Caco-2 (cell line): ENCODE measurements at regions not wholly inside any gene's neighbourhood (a gene's known extent, or its start where the extent isn't known, plus 50 kb on each side); places are given as distances from the start of the nearest gene placed in this dataset.

Experiments
- BruUV-seq: library from RNA; stranded (reverse); fragments of 400-500 nt; replicated peaks from 2 replicates; lab custom pipeline; 2021; lab: Mats Ljungman, UMichigan
- CTCF ChIA-PET: fragments of 300-600 bp; sonication (Branson Sonifier 250); formaldehyde crosslinking; loops from one replicate; lab custom pipeline; 2022; ENCODE audit warnings: antibody characterized with exemption; lab: Charles Lee
- POLR2A ChIA-PET: fragments of 300-600 bp; sonication (Branson Sonifier 250); formaldehyde crosslinking; loops from one replicate; lab custom pipeline; 2022; ENCODE audit warnings: antibody characterized with exemption; lab: Charles Lee
- DNase-seq, 2 experiments: peaks; one replicate each; pipeline versions ENCODE4 v3.0.0 to v3.0.0-alpha.2; 2020 to 2022
- H3K27me3 ChIP-seq: replicated peaks from 2 replicates; pipeline ENCODE4 v1.6.0; 2011; ENCODE audit warnings: low read length; ENCODE audit not compliant: control insufficient read depth, insufficient read depth
- H3K36me3 ChIP-seq: 2 replicates; pipeline ENCODE4 v1.5.1; 2011; ENCODE audit warnings: low read length; ENCODE audit not compliant: control insufficient read depth, insufficient read depth
- H3K4me1 ChIP-seq: fragments of 250-450 bp; sonication (Bioruptor Pico); 2 replicates; pipeline ENCODE4 v1.5.1; 2020; ENCODE audit warnings: mild to moderate bottlenecking
- H3K4me3 ChIP-seq: 2 replicates; pipeline ENCODE4 v1.5.1; 2011; ENCODE audit warnings: low read depth, mild to moderate bottlenecking, control low read depth, low read length
- H3K9me3 ChIP-seq: fragments of 250-450 bp; sonication (Bioruptor Pico); 2 replicates; pipeline ENCODE4 v1.5.1; 2020; ENCODE audit warnings: mild to moderate bottlenecking, moderate library complexity
- H3K27ac Mint-ChIP-seq: one replicate; pipeline ENCODE4 v1.8.0; 2022; ENCODE audit warnings: mixed read lengths; ENCODE audit not compliant: unreplicated experiment
- H3K27me3 Mint-ChIP-seq: one replicate; pipeline ENCODE4 v1.8.0; 2022; ENCODE audit warnings: mixed read lengths; ENCODE audit not compliant: insufficient read depth, unreplicated experiment
- H3K36me3 Mint-ChIP-seq: one replicate; pipeline ENCODE4 v1.8.0; 2022; ENCODE audit warnings: mild to moderate bottlenecking, mixed read lengths; ENCODE audit not compliant: insufficient read depth, unreplicated experiment
- H3K4me1 Mint-ChIP-seq: one replicate; pipeline ENCODE4 v1.8.0; 2022; ENCODE audit warnings: low read depth, mixed read lengths; ENCODE audit not compliant: unreplicated experiment
- H3K4me3 Mint-ChIP-seq: one replicate; pipeline ENCODE4 v1.8.0; 2022; ENCODE audit warnings: mild to moderate bottlenecking, moderate library complexity, mixed read lengths; ENCODE audit not compliant: unreplicated experiment
- H3K9me3 Mint-ChIP-seq: one replicate; pipeline ENCODE4 v1.8.0; 2022; ENCODE audit warnings: mixed read lengths; ENCODE audit not compliant: unreplicated experiment
- intact Hi-C: fragments of 100-400 bp; cut with micrococcal nuclease; formaldehyde crosslinking; loops from one replicate; pipeline ENCODE4 v1.10.0; 2022; ENCODE audit not compliant: unreplicated experiment
- TF ChIP-seq, protein P1 (sequence below), 2 experiments: fragments of 200-600 bp in 1 of 2; IDR thresholded peaks; 1 replicate in 1 of 2; 2 replicates in 1 of 2; pipeline versions ENCODE4 v1.5.1 to v1.8.0; 2011 to 2022; ENCODE audit warnings: antibody characterized with exemption in 1 of 2, control low read depth in 1 of 2, inconsistent platforms in 1 of 2, low read depth in 1 of 2, low read length in 1 of 2, mild to moderate bottlenecking in 1 of 2, moderate library complexity in 1 of 2; ENCODE audit not compliant: insufficient read depth in 1 of 2, severe bottlenecking in 1 of 2, unreplicated experiment in 1 of 2

DNA sequence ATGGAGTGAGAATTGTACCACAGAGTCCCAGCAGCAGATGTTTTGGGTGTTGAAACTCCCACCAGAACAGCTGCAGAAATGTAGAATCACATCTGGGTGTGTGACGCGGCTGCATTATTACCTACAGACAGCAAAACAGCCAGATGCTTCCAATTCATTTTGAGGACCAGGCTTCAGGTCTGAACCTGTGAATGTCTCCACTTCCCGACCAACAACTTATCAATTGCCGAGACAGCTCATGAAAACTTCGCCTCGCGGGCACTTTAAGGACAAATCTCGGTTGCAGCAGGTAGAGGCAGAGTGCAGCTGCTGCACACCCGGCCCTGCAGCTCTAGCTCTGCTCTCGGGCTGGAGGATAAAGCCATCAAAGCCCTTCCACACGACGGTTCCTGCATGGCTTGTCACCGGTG lies 202.0 kb downstream of the HRH4 start:
- Histone ChIP-seq H3K4me3 (no peak overlapping the region), H3K27me3 (no peaks in the 10 kb centered on the region), H3K4me1 (no peaks in the 10 kb centered on the region), H3K36me3 (no peaks in the 10 kb centered on the region), H3K9me3 (no peaks in the 10 kb centered on the region)
- POLR2A ChIA-PET: no interaction called here
- Mint-ChIP-seq H3K4me1 (no peaks in the 10 kb centered on the region), H3K27ac (no peak overlapping the region), H3K9me3 (no peaks in the 10 kb centered on the region), H3K36me3 (peaks cover 6% of the 10 kb centered on the region), H3K27me3 (peaks cover 15% of the 10 kb centered on the region), H3K4me3 (no peak overlapping the region)
- no peak for DNase-seq
- CTCF ChIA-PET: no interaction called here
- TF ChIP-seq, protein P1, sequence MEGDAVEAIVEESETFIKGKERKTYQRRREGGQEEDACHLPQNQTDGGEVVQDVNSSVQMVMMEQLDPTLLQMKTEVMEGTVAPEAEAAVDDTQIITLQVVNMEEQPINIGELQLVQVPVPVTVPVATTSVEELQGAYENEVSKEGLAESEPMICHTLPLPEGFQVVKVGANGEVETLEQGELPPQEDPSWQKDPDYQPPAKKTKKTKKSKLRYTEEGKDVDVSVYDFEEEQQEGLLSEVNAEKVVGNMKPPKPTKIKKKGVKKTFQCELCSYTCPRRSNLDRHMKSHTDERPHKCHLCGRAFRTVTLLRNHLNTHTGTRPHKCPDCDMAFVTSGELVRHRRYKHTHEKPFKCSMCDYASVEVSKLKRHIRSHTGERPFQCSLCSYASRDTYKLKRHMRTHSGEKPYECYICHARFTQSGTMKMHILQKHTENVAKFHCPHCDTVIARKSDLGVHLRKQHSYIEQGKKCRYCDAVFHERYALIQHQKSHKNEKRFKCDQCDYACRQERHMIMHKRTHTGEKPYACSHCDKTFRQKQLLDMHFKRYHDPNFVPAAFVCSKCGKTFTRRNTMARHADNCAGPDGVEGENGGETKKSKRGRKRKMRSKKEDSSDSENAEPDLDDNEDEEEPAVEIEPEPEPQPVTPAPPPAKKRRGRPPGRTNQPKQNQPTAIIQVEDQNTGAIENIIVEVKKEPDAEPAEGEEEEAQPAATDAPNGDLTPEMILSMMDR (IDR thresholded peaks at IDR 0.05; ENCODE audit: insufficient read depth in 1 of 2, low read depth in 1 of 2, low read length in 1 of 2, severe bottlenecking in 1 of 2, unreplicated experiment in 1 of 2): no peak
- BruUV-seq: no TSS peak
- intact Hi-C loops: no loop called here

DNA sequence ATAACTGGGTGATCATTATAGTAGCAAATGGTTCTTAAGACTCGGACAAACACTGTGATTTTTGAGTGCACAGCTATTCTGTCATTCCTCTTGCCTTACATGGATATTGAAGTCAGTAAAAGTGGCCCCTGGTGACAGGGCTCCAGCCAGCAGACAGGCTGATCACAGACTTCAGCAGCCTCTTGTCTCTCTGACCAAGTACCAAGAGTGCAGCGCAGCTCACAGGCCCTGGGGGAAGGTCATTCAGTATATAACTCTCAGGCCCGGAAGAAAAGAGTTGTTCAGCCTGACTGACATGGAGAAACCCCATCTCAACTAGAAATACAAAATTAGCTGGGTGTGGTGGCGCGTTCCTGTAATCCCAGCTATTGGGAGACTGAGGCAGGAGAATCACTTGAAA lies 202.6 kb downstream of the HRH4 start:
- no peaks in the 10 kb centered on the region for H3K4me1 ChIP-seq
- no peaks in the 10 kb centered on the region for H3K27me3 ChIP-seq
- DNase-seq: no peak
- intact Hi-C loops: no loop called here
- H3K27ac Mint-ChIP-seq: no peak overlapping the region
- BruUV-seq: no TSS peak
- no peaks in the 10 kb centered on the region for H3K9me3 Mint-ChIP-seq
- peaks cover 4% of the 10 kb centered on the region for H3K36me3 Mint-ChIP-seq
- no peaks in the 10 kb centered on the region for H3K4me1 Mint-ChIP-seq
- CTCF ChIA-PET: no interaction called here
- POLR2A ChIA-PET: no interaction called here
- H3K27me3 Mint-ChIP-seq: peaks cover 15% of the 10 kb centered on the region
- no peak overlapping the region for H3K4me3 ChIP-seq
- H3K9me3 ChIP-seq: no peaks in the 10 kb centered on the region
- TF ChIP-seq, protein P1 (IDR thresholded peaks at IDR 0.05; ENCODE audit: insufficient read depth in 1 of 2, low read depth in 1 of 2, low read length in 1 of 2, severe bottlenecking in 1 of 2, unreplicated experiment in 1 of 2): no peak
- no peaks in the 10 kb centered on the region for H3K36me3 ChIP-seq
- no peak overlapping the region for H3K4me3 Mint-ChIP-seq

DNA sequence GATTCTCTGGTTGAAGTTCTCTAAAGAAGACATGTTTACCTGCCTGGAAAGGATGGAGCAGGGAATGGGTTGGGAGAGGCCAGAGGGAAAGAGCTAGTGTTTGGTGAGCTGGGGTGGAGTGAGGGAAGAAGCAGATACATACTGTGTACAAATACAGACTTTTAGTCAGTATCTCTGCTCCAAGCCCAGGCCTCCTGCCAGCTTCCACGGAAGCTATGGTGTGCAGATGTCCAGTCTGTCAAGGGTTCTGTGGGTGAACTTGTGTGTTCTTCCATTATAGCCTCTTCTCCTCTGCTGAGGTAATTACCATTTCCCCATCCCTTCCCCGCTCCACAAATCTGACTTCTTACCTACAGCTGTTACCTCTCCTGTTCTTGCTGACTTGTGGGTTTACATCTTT lies 208.6 kb downstream of the HRH4 start:
- BruUV-seq: no TSS peak
- no peak for DNase-seq
- H3K9me3 ChIP-seq: no peaks in the 10 kb centered on the region
- no peaks in the 10 kb centered on the region for H3K4me1 ChIP-seq
- Mint-ChIP-seq H3K36me3 (no peaks in the 10 kb centered on the region), H3K4me3 (no peak overlapping the region), H3K9me3 (no peaks in the 10 kb centered on the region), H3K27me3 (peaks cover 14% of the 10 kb centered on the region), H3K4me1 (no peaks in the 10 kb centered on the region), H3K27ac (no peak overlapping the region)
- TF ChIP-seq, protein P1 (IDR thresholded peaks at IDR 0.05; ENCODE audit: insufficient read depth in 1 of 2, low read depth in 1 of 2, low read length in 1 of 2, severe bottlenecking in 1 of 2, unreplicated experiment in 1 of 2): no peak
- intact Hi-C loops: no loop called here
- H3K27me3 ChIP-seq: no peaks in the 10 kb centered on the region
- H3K4me3 ChIP-seq: no peak overlapping the region
- POLR2A ChIA-PET: no interaction called here
- H3K36me3 ChIP-seq: no peaks in the 10 kb centered on the region
- CTCF ChIA-PET: no interaction called here
